HepG2 (cell line): ENCODE measurements at regions not wholly inside any gene's neighbourhood (a gene's known extent, or its start where the extent isn't known, plus 50 kb on each side); places are given as distances from the start of the nearest gene placed in this dataset.

ENCODE experiments used
- CEBPB ChIP-seq: IDR thresholded peaks from 2 replicates; pipeline ENCODE4 v1.6.1; 2011; ENCODE audit warnings: low read depth, low read length, improper control_type of control experiment, borderline replicate concordance
- CEBPG ChIP-seq: IDR thresholded peaks from 2 replicates; pipeline ENCODE4 v1.6.1; 2016
- EEA1 ChIP-seq: sonication (generic); formaldehyde crosslinking; IDR thresholded peaks from 2 replicates; pipeline ENCODE4 v1.5.1; 2020; ENCODE audit warnings: mild to moderate bottlenecking, missing genetic modification reagents, borderline replicate concordance
- EHMT2 ChIP-seq: fragments of 200-600 bp; sonication (generic); IDR thresholded peaks from 2 replicates; pipeline ENCODE4 v1.7.0; 2017; ENCODE audit warnings: antibody characterized with exemption, low read depth, low read length, borderline replicate concordance
- FIP1L1 ChIP-seq: fragments of 200-400 bp; formaldehyde crosslinking; IDR thresholded peaks from 2 replicates; pipeline ENCODE4 v1.6.1; 2018; ENCODE audit warnings: low read depth, mild to moderate bottlenecking, low read length, moderate library complexity, borderline replicate concordance; ENCODE audit not compliant: insufficient read depth
- HHEX ChIP-seq: IDR thresholded peaks from 2 replicates; pipeline ENCODE4 v1.6.1; 2016; ENCODE audit warnings: control low read depth
- MEIS1 ChIP-seq: sonication (generic); formaldehyde crosslinking; IDR thresholded peaks from 2 replicates; pipeline ENCODE4 v1.9.0; 2021; ENCODE audit warnings: mild to moderate bottlenecking, missing genetic modification reagents, moderate library complexity, borderline replicate concordance
- PHF5A ChIP-seq: IDR thresholded peaks from one replicate; pipeline ENCODE4 v1.6.1; 2018; ENCODE audit warnings: low read depth, missing genetic modification reagents; ENCODE audit not compliant: unreplicated experiment
- RXRA ChIP-seq: sonication (generic); formaldehyde crosslinking; IDR thresholded peaks from 2 replicates; pipeline ENCODE4 v1.5.1; 2020; ENCODE audit warnings: missing genetic modification reagents
- SIX4 ChIP-seq: sonication (generic); formaldehyde crosslinking; IDR thresholded peaks from 2 replicates; pipeline ENCODE4 v1.4.0; 2020; ENCODE audit warnings: missing genetic modification reagents
- SP4 ChIP-seq: sonication (generic); formaldehyde crosslinking; IDR thresholded peaks from 2 replicates; pipeline ENCODE4 v1.8.1; 2023; ENCODE audit warnings: mild to moderate bottlenecking, missing genetic modification reagents
- STAT5B ChIP-seq: sonication (generic); formaldehyde crosslinking; IDR thresholded peaks from 2 replicates; pipeline ENCODE4 v1.4.0; 2020; ENCODE audit warnings: missing genetic modification reagents
- ZBTB7A ChIP-seq: sonication (generic); formaldehyde crosslinking; IDR thresholded peaks from 2 replicates; pipeline ENCODE4 v1.8.0; 2022; ENCODE audit warnings: mild to moderate bottlenecking, missing genetic modification reagents
- ZNF235 ChIP-seq: sonication (generic); formaldehyde crosslinking; IDR thresholded peaks from 2 replicates; pipeline ENCODE4 v1.8.1; 2023; ENCODE audit warnings: mild to moderate bottlenecking, missing genetic modification reagents, borderline replicate concordance
- ZNF3 ChIP-seq: IDR thresholded peaks from 2 replicates; pipeline ENCODE4 v1.7.0; 2017; ENCODE audit warnings: inconsistent platforms
- ZNF431 ChIP-seq: sonication (generic); formaldehyde crosslinking; IDR thresholded peaks from 2 replicates; pipeline ENCODE4 v1.9.0; 2022; ENCODE audit warnings: missing genetic modification reagents, low read depth, mild to moderate bottlenecking, borderline replicate concordance
- ZNF432 ChIP-seq: sonication (generic); formaldehyde crosslinking; IDR thresholded peaks from 2 replicates; pipeline ENCODE4 v1.5.0; 2020; ENCODE audit warnings: missing genetic modification reagents, mild to moderate bottlenecking, borderline replicate concordance
- ZNF713 ChIP-seq: sonication (generic); formaldehyde crosslinking; IDR thresholded peaks from 2 replicates; pipeline ENCODE4 v1.4.0; 2020; ENCODE audit warnings: mild to moderate bottlenecking, missing genetic modification reagents
- ZSCAN12 ChIP-seq: sonication (generic); formaldehyde crosslinking; IDR thresholded peaks from 2 replicates; pipeline ENCODE4 v1.9.0; 2021; ENCODE audit warnings: mild to moderate bottlenecking, missing genetic modification reagents
- ZSCAN25 ChIP-seq: sonication (generic); formaldehyde crosslinking; IDR thresholded peaks from 2 replicates; pipeline ENCODE4 v1.8.0; 2022; ENCODE audit warnings: mild to moderate bottlenecking, missing genetic modification reagents
- TF ChIP-seq, protein P1 (sequence below): sonication (generic); formaldehyde crosslinking; conservative IDR thresholded peaks from 2 replicates; pipeline ENCODE4 v1.8.0; 2022; ENCODE audit warnings: missing genetic modification reagents
- TF ChIP-seq, protein P2 (sequence below): sonication (generic); formaldehyde crosslinking; IDR thresholded peaks from 2 replicates; pipeline ENCODE4 v1.5.1; 2020; ENCODE audit warnings: missing genetic modification reagents, mild to moderate bottlenecking, borderline replicate concordance

- TF ChIP-seq CEBPB = peak; percentile 85
- TF ChIP-seq EHMT2 = no peak
- no peak for TF ChIP-seq PHF5A (CRISPR knock-in tag)
- peak; percentile 72 for TF ChIP-seq CEBPG
- TF ChIP-seq, protein P1, sequence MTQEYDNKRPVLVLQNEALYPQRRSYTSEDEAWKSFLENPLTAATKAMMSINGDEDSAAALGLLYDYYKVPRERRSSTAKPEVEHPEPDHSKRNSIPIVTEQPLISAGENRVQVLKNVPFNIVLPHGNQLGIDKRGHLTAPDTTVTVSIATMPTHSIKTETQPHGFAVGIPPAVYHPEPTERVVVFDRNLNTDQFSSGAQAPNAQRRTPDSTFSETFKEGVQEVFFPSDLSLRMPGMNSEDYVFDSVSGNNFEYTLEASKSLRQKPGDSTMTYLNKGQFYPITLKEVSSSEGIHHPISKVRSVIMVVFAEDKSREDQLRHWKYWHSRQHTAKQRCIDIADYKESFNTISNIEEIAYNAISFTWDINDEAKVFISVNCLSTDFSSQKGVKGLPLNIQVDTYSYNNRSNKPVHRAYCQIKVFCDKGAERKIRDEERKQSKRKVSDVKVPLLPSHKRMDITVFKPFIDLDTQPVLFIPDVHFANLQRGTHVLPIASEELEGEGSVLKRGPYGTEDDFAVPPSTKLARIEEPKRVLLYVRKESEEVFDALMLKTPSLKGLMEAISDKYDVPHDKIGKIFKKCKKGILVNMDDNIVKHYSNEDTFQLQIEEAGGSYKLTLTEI = no peak
- no peak for TF ChIP-seq ZNF431 (CRISPR knock-in tag)
- no peak for TF ChIP-seq SP4 (CRISPR knock-in tag)
- no peak for TF ChIP-seq ZNF713 (CRISPR knock-in tag)
- TF ChIP-seq STAT5B (CRISPR knock-in tag) = no peak
- TF ChIP-seq RXRA = no peak
- no peak for TF ChIP-seq ZBTB7A (CRISPR knock-in tag)
- no peak for TF ChIP-seq ZSCAN25 (CRISPR knock-in tag)
- no peak for TF ChIP-seq ZSCAN12 (CRISPR knock-in tag)
- TF ChIP-seq SIX4 (CRISPR knock-in tag) = no peak
- TF ChIP-seq FIP1L1 = no peak
- no peak for TF ChIP-seq ZNF432
- no peak for TF ChIP-seq MEIS1 (CRISPR knock-in tag)
- TF ChIP-seq EEA1 = 0 out of 2 replicates have a peak, but pooled peaks have one; percentile 16
- no peak for TF ChIP-seq ZNF235 (CRISPR knock-in tag)
- TF ChIP-seq, protein P2, sequence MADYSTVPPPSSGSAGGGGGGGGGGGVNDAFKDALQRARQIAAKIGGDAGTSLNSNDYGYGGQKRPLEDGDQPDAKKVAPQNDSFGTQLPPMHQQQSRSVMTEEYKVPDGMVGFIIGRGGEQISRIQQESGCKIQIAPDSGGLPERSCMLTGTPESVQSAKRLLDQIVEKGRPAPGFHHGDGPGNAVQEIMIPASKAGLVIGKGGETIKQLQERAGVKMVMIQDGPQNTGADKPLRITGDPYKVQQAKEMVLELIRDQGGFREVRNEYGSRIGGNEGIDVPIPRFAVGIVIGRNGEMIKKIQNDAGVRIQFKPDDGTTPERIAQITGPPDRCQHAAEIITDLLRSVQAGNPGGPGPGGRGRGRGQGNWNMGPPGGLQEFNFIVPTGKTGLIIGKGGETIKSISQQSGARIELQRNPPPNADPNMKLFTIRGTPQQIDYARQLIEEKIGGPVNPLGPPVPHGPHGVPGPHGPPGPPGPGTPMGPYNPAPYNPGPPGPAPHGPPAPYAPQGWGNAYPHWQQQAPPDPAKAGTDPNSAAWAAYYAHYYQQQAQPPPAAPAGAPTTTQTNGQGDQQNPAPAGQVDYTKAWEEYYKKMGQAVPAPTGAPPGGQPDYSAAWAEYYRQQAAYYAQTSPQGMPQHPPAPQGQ = no peak
- no peak for TF ChIP-seq ZNF3
- TF ChIP-seq HHEX = no peak
Observed at GRCh38 chr17:13352747-13353415, 248.8 kb downstream of the HS3ST3A1 start (continued).
